ENCODE measurements at regions not wholly inside any gene's neighbourhood (a gene's known extent, or its start where the extent isn't known, plus 50 kb on each side); places are given as distances from the start of the nearest gene placed in this dataset.
A peak's percentile ranks its signal among the peaks of the same experiment; 100 is the strongest.
"Not testable (repeated sequence)": the region's sequence is repeated elsewhere in the genome, so short reads cannot be mapped to it uniquely, and the experiment has no call there.

GRCh38 chr7:23938937-23939552 is 229.0 kb downstream of the STK31 start:
- H3K27ac ChIP-seq (ENCODE audit: insufficient read depth, low read length) = no peak overlapping the region
- no peak overlapping the region for H3K23ac ChIP-seq (ENCODE audit: low read depth, low read length)
- intact Hi-C loops (cut with micrococcal nuclease) (loop anchor here (10.0 kb wide), 1 partner anchor 446 kb away; no protein-coding TSS in a partner anchor), dilution Hi-C loops (cut with HindIII; ENCODE audit: low sequenced_read_pairs, unreplicated experiment) (no loop called here), in situ Hi-C loops (cut with MboI; ENCODE audit: low sequenced_read_pairs) (loop anchor here (25.0 kb wide), 1 partner anchor 723 kb away; no protein-coding TSS in a partner anchor)
- H4K91ac ChIP-seq (ENCODE audit: insufficient read depth, low read depth, low read length) = no peak overlapping the region
- no peaks in the 10 kb centered on the region for H3K9me3 ChIP-seq (ENCODE audit: control insufficient read depth, insufficient read depth, low read length)
- H2BK120ac ChIP-seq (ENCODE audit: low read depth, low read length) = no peak overlapping the region
- no CpG with 5 or more reads among the region's 4 CpGs for WGBS, 2 experiments (ENCODE audit: extremely low coverage in 2 of 2, insufficient read length in 1 of 2)
- no peak overlapping the region for H2AK5ac ChIP-seq (ENCODE audit: low read depth, low read length)
- H3K18ac ChIP-seq (ENCODE audit: low read depth, low read length) = no peak overlapping the region
- H3K4me3 ChIP-seq (ENCODE audit: insufficient read depth, low read depth, low read length) = no peak overlapping the region
- no peak overlapping the region for H3K56ac ChIP-seq (ENCODE audit: extremely low read depth, insufficient read depth, low read length)
- no peak overlapping the region for H3K9ac ChIP-seq (ENCODE audit: low read depth, low read length)
- no peak overlapping the region for H2AK9ac ChIP-seq (replicated peaks; ENCODE audit: low read depth, low read length, poor library complexity)
- no TSS peak for BruUV-seq (replicated peaks)
- no peaks in the 10 kb centered on the region for H3K9me1 ChIP-seq (ENCODE audit: insufficient read depth, low read length)
- no peak overlapping the region for H2AFZ ChIP-seq (replicated peaks; ENCODE audit: low read length, poor library complexity)
- H4K5ac ChIP-seq (ENCODE audit: low read depth, low read length) = no peak overlapping the region
- ATAC-seq (ENCODE audit: low read depth) = peak; percentile 85
- no peaks in the 10 kb centered on the region for H3K27me3 ChIP-seq (ENCODE audit: control insufficient read depth, insufficient read depth, low read length)
- no peak overlapping the region for H2BK5ac ChIP-seq (ENCODE audit: low read depth, low read length, poor library complexity, severe bottlenecking)
- CTCF ChIA-PET = interaction anchor here (0.6 to 1.4 kb wide), 10 partner anchors 14 to 1148 kb away, joined by 3 to 5 read pairs (median 3); no protein-coding TSS in a partner anchor
- H3K36me3 ChIP-seq (ENCODE audit: control insufficient read depth, insufficient read depth, low read length) = no peaks in the 10 kb centered on the region
- no peaks in the 10 kb centered on the region for H3K4me1 ChIP-seq (ENCODE audit: control insufficient read depth, insufficient read depth, low read length)
- H3K79me1 ChIP-seq (ENCODE audit: low read depth in 1 of 2, low read length in 2 of 2) = no peaks in the 10 kb centered on the region
- H4K20me1 ChIP-seq (ENCODE audit: insufficient read depth, low read length) = no peaks in the 10 kb centered on the region
- H2BK15ac ChIP-seq (ENCODE audit: low read depth, low read length) = no peak overlapping the region
- H4K8ac ChIP-seq (ENCODE audit: low read depth in 2 of 2, low read length in 2 of 2) = no peak overlapping the region
- peak; percentile 11 for DNase-seq
- H3K4me2 ChIP-seq (ENCODE audit: low read depth, low read length) = no peak overlapping the region
- POLR2A ChIA-PET (ENCODE audit: unreplicated experiment) = no interaction called here
- TF ChIP-seq CTCF (conservative IDR thresholded peaks at IDR 0.05; ENCODE audit: low read depth, low read length) (peak; percentile 30; the same call in 1 of the 2 replicates), RAD21 (IDR thresholded peaks at IDR 0.05; ENCODE audit: low read length) (peak; percentile 37), SMC3 (IDR thresholded peaks at IDR 0.05; ENCODE audit: low read depth, low read length) (peak; percentile 38), POLR2A (IDR thresholded peaks at IDR 0.05; ENCODE audit: low read depth, low read length) (no peak)
- H3K14ac ChIP-seq (replicated peaks; ENCODE audit: low read depth, low read length) = no peak overlapping the region
- H3K4ac ChIP-seq (ENCODE audit: low read depth, low read length) = no peak overlapping the region
- H2BK20ac ChIP-seq (ENCODE audit: low read depth, low read length) = no peak overlapping the region

- H4K8ac ChIP-seq (ENCODE audit: low read depth in 2 of 2, low read length in 2 of 2); dilution Hi-C loops (cut with HindIII; ENCODE audit: low sequenced_read_pairs, unreplicated experiment); H2BK20ac ChIP-seq (ENCODE audit: low read depth, low read length); H3K36me3 ChIP-seq (ENCODE audit: control insufficient read depth, insufficient read depth, low read length); H3K18ac ChIP-seq (ENCODE audit: low read depth, low read length); ATAC-seq (ENCODE audit: low read depth); H2BK15ac ChIP-seq (ENCODE audit: low read depth, low read length); H3K4me3 ChIP-seq (ENCODE audit: insufficient read depth, low read depth, low read length); H2AK5ac ChIP-seq (ENCODE audit: low read depth, low read length); H3K4me1 ChIP-seq (ENCODE audit: control insufficient read depth, insufficient read depth, low read length); H2AFZ ChIP-seq (replicated peaks; ENCODE audit: low read length, poor library complexity); POLR2A ChIA-PET (ENCODE audit: unreplicated experiment); H4K91ac ChIP-seq (ENCODE audit: insufficient read depth, low read depth, low read length); H2BK5ac ChIP-seq (ENCODE audit: low read depth, low read length, poor library complexity, severe bottlenecking); H3K23ac ChIP-seq (ENCODE audit: low read depth, low read length); H3K9me1 ChIP-seq (ENCODE audit: insufficient read depth, low read length); H3K27me3 ChIP-seq (ENCODE audit: control insufficient read depth, insufficient read depth, low read length); H2AK9ac ChIP-seq (replicated peaks; ENCODE audit: low read depth, low read length, poor library complexity); H2BK120ac ChIP-seq (ENCODE audit: low read depth, low read length); BruUV-seq (replicated peaks); H3K4me2 ChIP-seq (ENCODE audit: low read depth, low read length); H3K4ac ChIP-seq (ENCODE audit: low read depth, low read length); H3K9ac ChIP-seq (ENCODE audit: low read depth, low read length); H4K5ac ChIP-seq (ENCODE audit: low read depth, low read length); H4K20me1 ChIP-seq (ENCODE audit: insufficient read depth, low read length); H3K14ac ChIP-seq (replicated peaks; ENCODE audit: low read depth, low read length); H3K79me1 ChIP-seq (ENCODE audit: low read depth in 1 of 2, low read length in 2 of 2); DNase-seq; H3K27ac ChIP-seq (ENCODE audit: insufficient read depth, low read length); H3K9me3 ChIP-seq (ENCODE audit: control insufficient read depth, insufficient read depth, low read length); H3K56ac ChIP-seq (ENCODE audit: extremely low read depth, insufficient read depth, low read length): not testable (repeated sequence)
- no CpG with 5 or more reads among the region's 2 CpGs for WGBS, 2 experiments (ENCODE audit: extremely low coverage in 2 of 2, insufficient read length in 1 of 2)
- intact Hi-C loops (cut with micrococcal nuclease) = loop anchor here (10.0 kb wide), 1 partner anchor 445 kb away; no protein-coding TSS in a partner anchor
- in situ Hi-C loops (cut with MboI; ENCODE audit: low sequenced_read_pairs) = loop anchor here (25.0 kb wide), 1 partner anchor 723 kb away; no protein-coding TSS in a partner anchor
- CTCF ChIA-PET = interaction anchor here (1.1 to 1.4 kb wide), 3 partner anchors 15 to 100 kb away, joined by 3 to 4 read pairs (median 3); no protein-coding TSS in a partner anchor
These were observed 229.7 kb downstream of the STK31 start for GRCh38 chr7:23939747-23940146.

All from IMR-90 (cell line).